Neural progenitor cell (in vitro differentiated cells): ENCODE measurements at regions not wholly inside any gene's neighbourhood (a gene's known extent, or its start where the extent isn't known, plus 50 kb on each side); places are given as distances from the start of the nearest gene placed in this dataset.

Experiments used
- DNase-seq: peaks from one replicate; pipeline ENCODE4 v3.0.0-alpha.2; 2016; ENCODE audit warnings: low spot score
- H2AFZ ChIP-seq: fragments of 200-600 bp; sonication (generic); replicated peaks from 2 replicates; pipeline ENCODE4 v1.6.1; 2016; ENCODE audit warnings: antibody characterized with exemption
- H3F3A ChIP-seq: fragments of 200-600 bp; sonication (generic); 2 replicates; pipeline ENCODE4 v1.6.1; 2016; ENCODE audit warnings: antibody characterized with exemption, low read depth
- H3K27ac ChIP-seq: fragments of 200-600 bp; sonication (generic); 2 replicates; pipeline ENCODE4 v1.5.1; 2016; ENCODE audit warnings: mild to moderate bottlenecking
- H3K27me3 ChIP-seq: fragments of 200-600 bp; sonication (generic); 2 replicates; pipeline ENCODE4 v1.6.1; 2016; ENCODE audit warnings: mild to moderate bottlenecking, moderate library complexity
- H3K36me3 ChIP-seq: fragments of 200-600 bp; sonication (generic); 2 replicates; pipeline ENCODE4 v1.5.1; 2016
- H3K4me1 ChIP-seq: fragments of 200-600 bp; sonication (generic); 2 replicates; pipeline ENCODE4 v1.6.1; 2016; ENCODE audit warnings: mixed run types
- H3K4me2 ChIP-seq: fragments of 200-600 bp; sonication (generic); 2 replicates; pipeline ENCODE4 v1.6.1; 2016
- H3K4me3 ChIP-seq: fragments of 200-600 bp; sonication (generic); 2 replicates; pipeline ENCODE4 v1.5.1; 2016
- H3K79me2 ChIP-seq: fragments of 200-600 bp; sonication (generic); 2 replicates; pipeline ENCODE4 v1.6.1; 2016; ENCODE audit warnings: low read depth
- H3K9ac ChIP-seq: fragments of 200-600 bp; sonication (generic); 2 replicates; pipeline ENCODE4 v1.6.1; 2016
- H3K9me3 ChIP-seq: fragments of 200-600 bp; sonication (generic); 2 replicates; pipeline ENCODE4 v1.5.1; 2016; ENCODE audit warnings: low read depth
- H4K20me1 ChIP-seq: fragments of 200-600 bp; sonication (generic); 2 replicates; pipeline ENCODE4 v1.6.1; 2016; ENCODE audit warnings: low read depth
- H3K27ac Mint-ChIP-seq: 3 replicates; pipeline ENCODE4 v1.8.0; 2021; ENCODE audit warnings: mixed read lengths
- H3K27me3 Mint-ChIP-seq: 2 replicates; pipeline ENCODE4 v1.8.0; 2022; ENCODE audit warnings: low read depth, mild to moderate bottlenecking, inconsistent platforms, moderate library complexity, mixed read lengths; ENCODE audit not compliant: insufficient read depth
- H3K36me3 Mint-ChIP-seq: 3 replicates; pipeline ENCODE4 v1.8.0; 2021; ENCODE audit warnings: mixed read lengths
- H3K4me1 Mint-ChIP-seq: 3 replicates; pipeline ENCODE4 v1.8.0; 2021; ENCODE audit warnings: mixed read lengths
- H3K4me3 Mint-ChIP-seq: 3 replicates; pipeline ENCODE4 v1.8.0; 2021; ENCODE audit warnings: mild to moderate bottlenecking, moderate library complexity, mixed read lengths
- H3K9me3 Mint-ChIP-seq: 3 replicates; pipeline ENCODE4 v1.8.0; 2020; ENCODE audit warnings: mixed read lengths
- CTCF ChIP-seq: fragments of 200-600 bp; sonication (generic); IDR thresholded peaks from 2 replicates; pipeline ENCODE4 v1.5.1; 2017; ENCODE audit warnings: antibody characterized with exemption, mild to moderate bottlenecking
- EZH2 ChIP-seq: fragments of 200-600 bp; sonication (generic); IDR thresholded peaks from 2 replicates; pipeline ENCODE4 v1.6.1; 2017; ENCODE audit warnings: antibody characterized with exemption, mild to moderate bottlenecking, moderate library complexity
- EZH2phosphoT487 ChIP-seq: fragments of 200-600 bp; sonication (generic); IDR thresholded peaks from 2 replicates; pipeline ENCODE4 v1.6.1; 2017; ENCODE audit warnings: antibody characterized with exemption

DNA sequence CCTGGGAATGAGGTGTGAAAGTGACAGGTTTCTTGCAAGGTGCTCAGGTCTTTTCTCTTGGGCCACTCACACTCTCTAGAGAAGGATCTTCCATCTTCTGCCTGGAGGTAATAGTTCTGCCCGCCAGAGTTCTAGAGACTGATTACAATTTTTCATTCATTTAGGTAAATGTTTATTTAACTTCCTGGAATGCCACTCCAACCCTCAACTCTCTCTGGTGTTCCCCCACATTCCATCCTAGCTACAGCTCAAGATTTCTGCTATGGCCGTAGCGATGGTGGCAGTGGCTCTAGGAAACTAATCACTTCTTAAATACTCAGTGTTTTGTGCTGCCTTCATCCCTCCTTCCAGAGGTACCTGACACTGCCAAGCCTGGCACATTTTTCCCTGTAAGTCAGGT, 174.6 kb downstream of the WDR11 start:
- Histone ChIP-seq H3K27me3 (no peaks in the 10 kb centered on the region), H3K9ac (no peak overlapping the region), H3K9me3 (no peaks in the 10 kb centered on the region), H2AFZ (no peak overlapping the region), H3K27ac (no peak overlapping the region), H3K4me1 (peaks cover 15% of the 10 kb centered on the region), H3K4me2 (no peak overlapping the region), H3K79me2 (no peaks in the 10 kb centered on the region), H3F3A (no peaks in the 10 kb centered on the region), H3K4me3 (no peak overlapping the region), H4K20me1 (no peaks in the 10 kb centered on the region), H3K36me3 (no peaks in the 10 kb centered on the region)
- DNase-seq: no peak
- TF ChIP-seq CTCF (no peak), EZH2 (no peak), EZH2phosphoT487 (no peak)
- no peak overlapping the region for H3K27ac Mint-ChIP-seq
- H3K4me1 Mint-ChIP-seq: peaks cover 5% of the 10 kb centered on the region
- H3K9me3 Mint-ChIP-seq: no peaks in the 10 kb centered on the region
- peaks cover 2% of the 10 kb centered on the region for H3K27me3 Mint-ChIP-seq
- no peak overlapping the region for H3K4me3 Mint-ChIP-seq
- H3K36me3 Mint-ChIP-seq: no peaks in the 10 kb centered on the region

DNA sequence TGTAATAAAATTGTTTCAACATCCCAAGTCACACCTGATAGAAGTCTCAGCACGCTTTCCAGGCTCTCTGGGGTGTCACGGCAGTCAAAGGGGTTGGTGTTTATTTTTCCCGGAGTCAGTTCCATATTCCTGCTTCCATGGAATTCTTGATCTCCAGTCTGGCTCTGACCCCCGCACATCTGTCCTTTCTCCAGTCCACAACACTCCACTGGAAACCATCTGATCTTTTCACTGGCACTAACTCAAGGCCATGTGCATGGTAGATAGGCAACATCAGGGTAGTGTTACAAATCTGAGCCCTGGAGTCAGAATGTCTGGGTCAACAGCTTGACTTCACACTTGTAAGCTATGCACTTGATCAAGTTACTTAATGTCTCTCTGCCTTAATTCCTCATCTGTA, 176.2 kb downstream of the WDR11 start:
- Histone ChIP-seq H4K20me1 (no peaks in the 10 kb centered on the region), H3K27me3 (no peaks in the 10 kb centered on the region), H2AFZ (no peak overlapping the region), H3K9ac (no peak overlapping the region), H3K4me2 (no peak overlapping the region), H3K4me1 (peaks cover 15% of the 10 kb centered on the region), H3K9me3 (no peaks in the 10 kb centered on the region), H3K27ac (no peak overlapping the region), H3K4me3 (no peak overlapping the region), H3K79me2 (no peaks in the 10 kb centered on the region), H3F3A (no peaks in the 10 kb centered on the region), H3K36me3 (no peaks in the 10 kb centered on the region)
- no peak for DNase-seq
- Mint-ChIP-seq H3K9me3 (no peaks in the 10 kb centered on the region), H3K27ac (no peak overlapping the region), H3K4me1 (peaks cover 5% of the 10 kb centered on the region), H3K27me3 (peaks cover 2% of the 10 kb centered on the region), H3K36me3 (no peaks in the 10 kb centered on the region), H3K4me3 (no peak overlapping the region)
- TF ChIP-seq EZH2phosphoT487 (no peak), CTCF (no peak), EZH2 (no peak)

GRCh38 chr10:121032460-121032859, 181.3 kb downstream of the WDR11 start:
- peaks cover 11% of the 10 kb centered on the region for H3K4me1 Mint-ChIP-seq
- Histone ChIP-seq H3K9ac (no peak overlapping the region), H4K20me1 (no peaks in the 10 kb centered on the region), H3F3A (no peaks in the 10 kb centered on the region), H3K4me2 (no peak overlapping the region), H3K27me3 (no peaks in the 10 kb centered on the region), H2AFZ (no peak overlapping the region), H3K4me3 (no peak overlapping the region), H3K9me3 (no peaks in the 10 kb centered on the region), H3K36me3 (no peaks in the 10 kb centered on the region), H3K4me1 (peaks cover 14% of the 10 kb centered on the region), H3K79me2 (no peaks in the 10 kb centered on the region), H3K27ac (no peak overlapping the region)
- no peak overlapping the region for H3K4me3 Mint-ChIP-seq
- no peaks in the 10 kb centered on the region for H3K36me3 Mint-ChIP-seq
- H3K27ac Mint-ChIP-seq: no peak overlapping the region
- H3K9me3 Mint-ChIP-seq: no peaks in the 10 kb centered on the region
- TF ChIP-seq EZH2phosphoT487 (no peak), EZH2 (no peak), CTCF (no peak)
- no peak for DNase-seq
- no peaks in the 10 kb centered on the region for H3K27me3 Mint-ChIP-seq

DNA sequence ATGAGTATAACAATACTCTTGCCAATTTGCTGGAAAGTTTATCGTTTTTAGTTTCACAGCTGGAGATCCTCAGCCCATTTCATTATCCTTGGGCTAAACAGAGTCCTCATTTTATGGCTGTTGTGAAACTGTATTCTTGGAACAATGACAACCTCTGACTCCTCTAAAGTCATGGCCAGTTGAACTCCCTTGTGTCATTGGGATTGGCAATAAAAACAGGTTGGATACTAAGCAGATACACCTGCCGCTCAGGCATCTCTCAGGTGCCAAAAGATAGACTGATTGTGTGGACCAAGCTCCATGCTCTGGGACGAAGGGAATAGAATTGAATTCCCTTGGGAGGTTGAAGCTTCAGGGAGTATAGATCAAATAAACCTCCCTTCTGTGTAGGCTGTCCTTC, 182.2 kb downstream of the WDR11 start:
- H3K9me3 ChIP-seq: no peaks in the 10 kb centered on the region
- DNase-seq: no peak
- H3K4me3 ChIP-seq: no peak overlapping the region
- H3K27me3 ChIP-seq: no peaks in the 10 kb centered on the region
- Mint-ChIP-seq H3K36me3 (no peaks in the 10 kb centered on the region), H3K4me3 (no peak overlapping the region), H3K27ac (no peak overlapping the region), H3K9me3 (no peaks in the 10 kb centered on the region), H3K27me3 (peaks cover 2% of the 10 kb centered on the region), H3K4me1 (peaks cover 6% of the 10 kb centered on the region)
- no peaks in the 10 kb centered on the region for H3K79me2 ChIP-seq
- no peaks in the 10 kb centered on the region for H4K20me1 ChIP-seq
- no peak overlapping the region for H3K4me2 ChIP-seq
- no peak for TF ChIP-seq EZH2
- TF ChIP-seq EZH2phosphoT487: no peak
- no peak for TF ChIP-seq CTCF
- H3K9ac ChIP-seq: no peak overlapping the region
- peaks cover 5% of the 10 kb centered on the region for H3K4me1 ChIP-seq
- H2AFZ ChIP-seq: no peak overlapping the region
- H3F3A ChIP-seq: no peaks in the 10 kb centered on the region
- H3K27ac ChIP-seq: no peak overlapping the region
- no peaks in the 10 kb centered on the region for H3K36me3 ChIP-seq
